Endothelial cell of umbilical vein (primary cell): ENCODE measurements at regions not wholly inside any gene's neighbourhood (a gene's known extent, or its start where the extent isn't known, plus 50 kb on each side); places are given as distances from the start of the nearest gene placed in this dataset.

ENCODE experiments used
- BruUV-seq: library from RNA; stranded (reverse); fragments of 400-500 nt; replicated peaks from 2 replicates; lab custom pipeline; 2021; lab: Mats Ljungman, UMichigan
- CTCF ChIA-PET: fragments of 300-600, 350-600 bp; sonication (Branson Sonifier 250); formaldehyde crosslinking; loops from one replicate; lab custom pipeline; 2021; ENCODE audit warnings: antibody characterized with exemption, inconsistent platforms; lab: Charles Lee
- POLR2A ChIA-PET: fragments of 300-600, 350-600 bp; sonication (Branson Sonifier 250); formaldehyde crosslinking; loops from one replicate; lab custom pipeline; 2021; ENCODE audit warnings: antibody characterized with exemption, inconsistent platforms; lab: Charles Lee
- DNase-seq: peaks from one replicate; pipeline ENCODE4 v3.0.0-alpha.2; 2011; ENCODE audit warnings: low read depth, low spot score
- FAIRE-seq: peaks from 2 replicates; lab custom pipeline; 2011; peaks lifted over from hg19 to GRCh38; lab: Jason Lieb, UNC
- H2AFZ ChIP-seq: 2 replicates; pipeline ENCODE4 v1.6.0; 2012; ENCODE audit warnings: low read depth, low read length, control low read depth, inconsistent platforms
- H3K27ac ChIP-seq: 2 replicates; pipeline ENCODE4 v1.5.1; 2011; ENCODE audit warnings: low read depth, mild to moderate bottlenecking, control low read depth, low read length, moderate library complexity; ENCODE audit not compliant: insufficient read depth
- H3K27me3 ChIP-seq, 2 experiments: 2 replicates each; pipeline versions ENCODE4 v1.6.0 to v1.6.1; 2011; ENCODE audit warnings: low read length in 2 of 2, mixed read lengths in 1 of 2; ENCODE audit not compliant: control insufficient read depth in 2 of 2, insufficient read depth in 2 of 2
- H3K36me3 ChIP-seq, 2 experiments: 2 replicates in 1 of 2; 3 replicates in 1 of 2; pipeline ENCODE4 v1.5.1; 2011; ENCODE audit warnings: low read length in 2 of 2, mild to moderate bottlenecking in 1 of 2, moderate library complexity in 1 of 2; ENCODE audit not compliant: control insufficient read depth in 2 of 2, insufficient read depth in 2 of 2; ENCODE audit errors: extremely low read depth in 1 of 2
- H3K4me1 ChIP-seq: 3 replicates; pipeline ENCODE4 v1.5.1; 2011; ENCODE audit warnings: mild to moderate bottlenecking, low read length; ENCODE audit not compliant: control insufficient read depth, insufficient read depth; ENCODE audit errors: extremely low read depth
- H3K4me2 ChIP-seq: 2 replicates; pipeline ENCODE4 v1.6.1; 2011; ENCODE audit warnings: low read length, control low read depth, mixed read lengths; ENCODE audit not compliant: insufficient read depth
- H3K4me3 ChIP-seq, 3 experiments: fragments of 200-600 bp in 1 of 3; sonication (generic), shearing (Covaris generic) in 1 of 3; replicated peaks in 1 of 3; 2 replicates each; pipeline ENCODE4 v1.5.1; 2011 to 2016; ENCODE audit warnings: control low read depth in 3 of 3, low read length in 3 of 3, mild to moderate bottlenecking in 2 of 3, inconsistent platforms in 1 of 3, low read depth in 1 of 3, moderate library complexity in 1 of 3; ENCODE audit not compliant: insufficient read depth in 1 of 3
- H3K79me2 ChIP-seq: 2 replicates; pipeline ENCODE4 v1.6.0; 2012; ENCODE audit warnings: low read length, inconsistent platforms; ENCODE audit not compliant: control insufficient read depth, insufficient read depth
- H3K9ac ChIP-seq: replicated peaks from 2 replicates; pipeline ENCODE3; 2011; ENCODE audit warnings: low read length, control low read depth; ENCODE audit not compliant: insufficient read depth; ENCODE audit errors: extremely low read depth
- H3K9me1 ChIP-seq: replicated peaks from 3 replicates; pipeline ENCODE4 v1.6.0; 2011; ENCODE audit warnings: mild to moderate bottlenecking, low read length; ENCODE audit not compliant: control insufficient read depth, insufficient read depth; ENCODE audit errors: extremely low read depth
- H3K9me3 ChIP-seq: replicated peaks from 2 replicates; pipeline ENCODE4 v1.5.1; 2012; ENCODE audit warnings: low read length, inconsistent platforms; ENCODE audit not compliant: control insufficient read depth, insufficient read depth
- H4K20me1 ChIP-seq: replicated peaks from 2 replicates; pipeline ENCODE3; 2011; ENCODE audit warnings: mild to moderate bottlenecking, low read length; ENCODE audit not compliant: control insufficient read depth, insufficient read depth; ENCODE audit errors: extremely low read depth
- EZH2 ChIP-seq: IDR thresholded peaks from 2 replicates; pipeline ENCODE4 v1.6.1; 2012; ENCODE audit warnings: borderline replicate concordance, low read depth, mild to moderate bottlenecking, moderate library complexity, low read length, inconsistent platforms; ENCODE audit not compliant: severe bottlenecking
- FOS ChIP-seq: IDR thresholded peaks from 2 replicates; pipeline ENCODE4 v1.6.1; 2011; ENCODE audit warnings: mild to moderate bottlenecking, low read length, moderate library complexity, borderline replicate concordance; ENCODE audit not compliant: insufficient read depth
- GATA2 ChIP-seq: IDR thresholded peaks from 2 replicates; pipeline ENCODE4 v1.7.0; 2011; ENCODE audit warnings: low read depth, mild to moderate bottlenecking, moderate library complexity, mixed read lengths, low read length; ENCODE audit not compliant: insufficient read length, insufficient read depth
- JUN ChIP-seq: IDR thresholded peaks from 2 replicates; pipeline ENCODE4 v1.6.1; 2011; ENCODE audit warnings: borderline replicate concordance, low read depth; ENCODE audit not compliant: insufficient read length, insufficient read depth
- MYC ChIP-seq: IDR thresholded peaks from one replicate; pipeline ENCODE4 v1.6.1; 2011; ENCODE audit warnings: mild to moderate bottlenecking, low read depth, low read length
- POLR2A ChIP-seq: IDR thresholded peaks from 2 replicates; pipeline ENCODE4 v1.6.1; 2012; ENCODE audit warnings: low read depth, mild to moderate bottlenecking, control low read depth, low read length
- POLR2AphosphoS5 ChIP-seq: IDR thresholded peaks from 2 replicates; pipeline ENCODE4 v1.6.1; 2012; ENCODE audit warnings: low read depth, mild to moderate bottlenecking, control low read depth, low read length, moderate library complexity; ENCODE audit not compliant: insufficient read depth
- dilution Hi-C: fragments of 300-500 bp; cut with MboI; formaldehyde crosslinking; loops from one replicate; pipeline ENCODE4 v1.15.0; 2019; ENCODE audit warnings: low sequenced_read_pairs; ENCODE audit not compliant: extremely low pct_ligation_motif_present
- intact Hi-C: fragments of 100-400 bp; cut with micrococcal nuclease; formaldehyde crosslinking; loops from one replicate; pipeline ENCODE4 v1.10.0; 2022
- TF ChIP-seq, protein P1 (sequence below), 2 donors: IDR thresholded peaks; 1 replicate in 1 of 2; 2 replicates in 1 of 2; pipeline ENCODE4 v1.5.1; 2011; ENCODE audit warnings: low read length in 2 of 2, mild to moderate bottlenecking in 2 of 2, moderate library complexity in 2 of 2, control low read depth in 1 of 2, inconsistent platforms in 1 of 2, low read depth in 1 of 2; ENCODE audit not compliant: insufficient read depth in 1 of 2; ENCODE audit errors: extremely low read depth in 1 of 2
- TF ChIP-seq, protein P2 (sequence below): IDR thresholded peaks from 2 replicates; pipeline ENCODE4 v1.6.1; 2011; ENCODE audit not compliant: insufficient read depth, insufficient read length

DNA sequence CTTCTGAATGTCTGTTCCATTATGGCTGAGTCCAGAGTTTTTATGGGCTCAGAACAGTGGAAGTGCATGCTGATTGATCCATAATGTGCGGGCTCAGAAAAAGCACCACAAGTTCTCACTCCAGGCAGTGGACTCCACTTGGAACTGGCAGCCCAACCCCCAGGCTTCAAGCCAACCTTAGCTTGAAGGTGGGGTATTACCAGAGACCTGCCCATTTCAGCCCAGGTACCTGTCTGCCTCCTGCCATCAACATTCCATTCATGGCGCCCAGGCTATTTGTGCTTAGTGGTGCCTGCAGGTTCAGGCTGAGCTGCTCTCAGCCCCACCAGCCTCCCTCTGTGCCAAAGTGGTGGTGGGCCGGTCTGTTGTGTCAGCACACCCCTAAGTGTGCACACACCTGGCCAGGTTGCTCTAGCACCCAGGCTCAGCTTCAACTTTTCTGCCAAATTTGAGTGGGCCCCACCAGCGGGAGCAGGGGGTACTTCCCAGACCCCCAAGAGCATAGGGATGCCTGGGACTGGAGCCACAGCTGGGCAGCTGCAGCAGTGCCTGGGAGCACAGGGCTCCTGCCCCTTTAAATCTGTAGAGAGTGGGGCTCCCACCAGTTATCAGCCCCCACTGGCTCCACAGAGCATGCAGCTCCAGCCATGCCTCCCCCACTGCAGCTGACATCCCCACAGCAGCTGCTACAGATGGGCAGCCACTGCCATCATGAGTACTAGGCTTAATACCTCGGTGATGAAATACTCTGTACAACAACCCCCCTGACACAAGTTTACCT, 1025.3 kb downstream of the PCDH19 start:
- no peak for DNase-seq
- POLR2A ChIA-PET: no interaction called here
- TF ChIP-seq FOS (no peak), EZH2 (no peak), POLR2A (no peak), MYC (no peak), GATA2 (no peak), POLR2AphosphoS5 (no peak), JUN (no peak)
- TF ChIP-seq, protein P1, sequence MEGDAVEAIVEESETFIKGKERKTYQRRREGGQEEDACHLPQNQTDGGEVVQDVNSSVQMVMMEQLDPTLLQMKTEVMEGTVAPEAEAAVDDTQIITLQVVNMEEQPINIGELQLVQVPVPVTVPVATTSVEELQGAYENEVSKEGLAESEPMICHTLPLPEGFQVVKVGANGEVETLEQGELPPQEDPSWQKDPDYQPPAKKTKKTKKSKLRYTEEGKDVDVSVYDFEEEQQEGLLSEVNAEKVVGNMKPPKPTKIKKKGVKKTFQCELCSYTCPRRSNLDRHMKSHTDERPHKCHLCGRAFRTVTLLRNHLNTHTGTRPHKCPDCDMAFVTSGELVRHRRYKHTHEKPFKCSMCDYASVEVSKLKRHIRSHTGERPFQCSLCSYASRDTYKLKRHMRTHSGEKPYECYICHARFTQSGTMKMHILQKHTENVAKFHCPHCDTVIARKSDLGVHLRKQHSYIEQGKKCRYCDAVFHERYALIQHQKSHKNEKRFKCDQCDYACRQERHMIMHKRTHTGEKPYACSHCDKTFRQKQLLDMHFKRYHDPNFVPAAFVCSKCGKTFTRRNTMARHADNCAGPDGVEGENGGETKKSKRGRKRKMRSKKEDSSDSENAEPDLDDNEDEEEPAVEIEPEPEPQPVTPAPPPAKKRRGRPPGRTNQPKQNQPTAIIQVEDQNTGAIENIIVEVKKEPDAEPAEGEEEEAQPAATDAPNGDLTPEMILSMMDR (IDR thresholded peaks at IDR 0.05; ENCODE audit: extremely low read depth in 1 of 2, insufficient read depth in 1 of 2, low read depth in 1 of 2, low read length in 2 of 2): no peak
- TF ChIP-seq, protein P2, sequence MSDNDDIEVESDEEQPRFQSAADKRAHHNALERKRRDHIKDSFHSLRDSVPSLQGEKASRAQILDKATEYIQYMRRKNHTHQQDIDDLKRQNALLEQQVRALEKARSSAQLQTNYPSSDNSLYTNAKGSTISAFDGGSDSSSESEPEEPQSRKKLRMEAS: no peak
- CTCF ChIA-PET: no interaction called here
- no peak overlapping the region for H3K4me3 ChIP-seq
- H3K9me3 ChIP-seq: no peaks in the 10 kb centered on the region
- H3K27ac ChIP-seq: no peak overlapping the region
- no TSS peak for BruUV-seq
- H3K36me3 ChIP-seq: no peaks in the 10 kb centered on the region
- no peaks in the 10 kb centered on the region for H3K27me3 ChIP-seq
- intact Hi-C loops: no loop called here
- no peak overlapping the region for H3K4me2 ChIP-seq
- no peaks in the 10 kb centered on the region for H3K9me1 ChIP-seq
- no peaks in the 10 kb centered on the region for H4K20me1 ChIP-seq
- H3K4me1 ChIP-seq: no peaks in the 10 kb centered on the region
- H3K9ac ChIP-seq: no peak overlapping the region
- H3K79me2 ChIP-seq: no peaks in the 10 kb centered on the region
- FAIRE-seq: no peak
- dilution Hi-C loops: no loop called here
- H2AFZ ChIP-seq: no peak overlapping the region
